ENCODE measurements at regions not wholly inside any gene's neighbourhood (a gene's known extent, or its start where the extent isn't known, plus 50 kb on each side); places are given as distances from the start of the nearest gene placed in this dataset.

GRCh38 chr6:92363111-92363510, 1056.2 kb downstream of the EPHA7 start:
- H2AFZ ChIP-seq (ENCODE audit: low read length) = no peak overlapping the region
- intact Hi-C loops (cut with micrococcal nuclease) = no loop called here
- no peaks in the 10 kb centered on the region for H4K20me1 ChIP-seq (ENCODE audit: low read length)
- no peak overlapping the region for H3K27ac ChIP-seq (ENCODE audit: low read length)
- TF ChIP-seq EZH2phosphoT487 (IDR thresholded peaks at IDR 0.05; ENCODE audit: borderline replicate concordance, low read length) = no peak
- no peak for TF ChIP-seq EZH2 (IDR thresholded peaks at IDR 0.05; ENCODE audit: low read length, unreplicated experiment)
- TF ChIP-seq, protein P1, sequence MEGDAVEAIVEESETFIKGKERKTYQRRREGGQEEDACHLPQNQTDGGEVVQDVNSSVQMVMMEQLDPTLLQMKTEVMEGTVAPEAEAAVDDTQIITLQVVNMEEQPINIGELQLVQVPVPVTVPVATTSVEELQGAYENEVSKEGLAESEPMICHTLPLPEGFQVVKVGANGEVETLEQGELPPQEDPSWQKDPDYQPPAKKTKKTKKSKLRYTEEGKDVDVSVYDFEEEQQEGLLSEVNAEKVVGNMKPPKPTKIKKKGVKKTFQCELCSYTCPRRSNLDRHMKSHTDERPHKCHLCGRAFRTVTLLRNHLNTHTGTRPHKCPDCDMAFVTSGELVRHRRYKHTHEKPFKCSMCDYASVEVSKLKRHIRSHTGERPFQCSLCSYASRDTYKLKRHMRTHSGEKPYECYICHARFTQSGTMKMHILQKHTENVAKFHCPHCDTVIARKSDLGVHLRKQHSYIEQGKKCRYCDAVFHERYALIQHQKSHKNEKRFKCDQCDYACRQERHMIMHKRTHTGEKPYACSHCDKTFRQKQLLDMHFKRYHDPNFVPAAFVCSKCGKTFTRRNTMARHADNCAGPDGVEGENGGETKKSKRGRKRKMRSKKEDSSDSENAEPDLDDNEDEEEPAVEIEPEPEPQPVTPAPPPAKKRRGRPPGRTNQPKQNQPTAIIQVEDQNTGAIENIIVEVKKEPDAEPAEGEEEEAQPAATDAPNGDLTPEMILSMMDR (conservative IDR thresholded peaks at IDR 0.05; ENCODE audit: low read depth, low read length) = no peak
- no TSS peak for BruUV-seq (replicated peaks)
- no peak overlapping the region for H3K4me2 ChIP-seq (ENCODE audit: low read length)
- no peaks in the 10 kb centered on the region for H3K9me3 ChIP-seq (ENCODE audit: low read length)
- ATAC-seq (no peak), DNase-seq (no peak)
- H3K27me3 ChIP-seq (ENCODE audit: low read length) = no peaks in the 10 kb centered on the region
- H3K4me1 ChIP-seq (ENCODE audit: insufficient read depth, low read length) = no peaks in the 10 kb centered on the region
- no peaks in the 10 kb centered on the region for H3K79me2 ChIP-seq (ENCODE audit: low read length)
- ChIA-PET POLR2A (ENCODE audit: unreplicated experiment) (no interaction called here), CTCF (no interaction called here)
- H3K4me3 ChIP-seq (ENCODE audit: low read length) = no peak overlapping the region
- no peaks in the 10 kb centered on the region for H3K36me3 ChIP-seq (ENCODE audit: low read depth, low read length)
- H3K9me2 ChIP-seq (replicated peaks; ENCODE audit: low read length) = no peaks in the 10 kb centered on the region
- H3F3A ChIP-seq (ENCODE audit: low read length, unreplicated experiment) = no peaks in the 10 kb centered on the region
- H3K9ac ChIP-seq (ENCODE audit: low read length) = no peak overlapping the region

DNA sequence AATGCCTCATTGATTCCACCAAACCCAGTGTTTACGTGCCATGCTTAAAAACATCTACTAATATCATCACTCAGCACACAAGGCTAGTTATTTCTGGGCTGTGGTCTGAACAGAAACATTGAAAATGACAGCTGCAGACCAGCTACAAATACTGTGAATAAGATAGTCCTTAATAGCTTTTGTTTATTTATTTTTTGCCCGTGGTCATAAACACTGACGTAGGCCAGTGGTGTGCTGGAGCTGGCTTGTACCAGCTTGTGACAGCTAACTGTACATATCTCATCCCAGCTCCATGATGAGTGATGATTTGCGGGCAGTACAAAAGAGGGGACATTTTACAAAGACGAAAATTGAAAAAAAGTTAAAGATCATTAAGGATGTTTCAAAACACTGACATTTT, 1057.0 kb downstream of the EPHA7 start:
- Histone ChIP-seq H3K9me2 (replicated peaks; ENCODE audit: low read length) (no peaks in the 10 kb centered on the region), H3F3A (ENCODE audit: low read length, unreplicated experiment) (no peaks in the 10 kb centered on the region), H3K9me3 (ENCODE audit: low read length) (no peaks in the 10 kb centered on the region), H3K4me3 (ENCODE audit: low read length) (no peak overlapping the region), H3K9ac (ENCODE audit: low read length) (no peak overlapping the region), H2AFZ (ENCODE audit: low read length) (no peak overlapping the region), H4K20me1 (ENCODE audit: low read length) (no peaks in the 10 kb centered on the region), H3K27me3 (ENCODE audit: low read length) (no peaks in the 10 kb centered on the region), H3K27ac (ENCODE audit: low read length) (no peak overlapping the region), H3K4me2 (ENCODE audit: low read length) (no peak overlapping the region), H3K79me2 (ENCODE audit: low read length) (no peaks in the 10 kb centered on the region), H3K36me3 (ENCODE audit: low read depth, low read length) (no peaks in the 10 kb centered on the region), H3K4me1 (ENCODE audit: insufficient read depth, low read length) (no peaks in the 10 kb centered on the region)
- BruUV-seq (replicated peaks) = no TSS peak
- POLR2A ChIA-PET (ENCODE audit: unreplicated experiment) = no interaction called here
- intact Hi-C loops (cut with micrococcal nuclease) = no loop called here
- DNase-seq (no peak), ATAC-seq (no peak)
- TF ChIP-seq EZH2phosphoT487 (IDR thresholded peaks at IDR 0.05; ENCODE audit: borderline replicate concordance, low read length) (no peak), EZH2 (IDR thresholded peaks at IDR 0.05; ENCODE audit: low read length, unreplicated experiment) (no peak)
- TF ChIP-seq, protein P1 (conservative IDR thresholded peaks at IDR 0.05; ENCODE audit: low read depth, low read length) = no peak
- CTCF ChIA-PET = no interaction called here

DNA sequence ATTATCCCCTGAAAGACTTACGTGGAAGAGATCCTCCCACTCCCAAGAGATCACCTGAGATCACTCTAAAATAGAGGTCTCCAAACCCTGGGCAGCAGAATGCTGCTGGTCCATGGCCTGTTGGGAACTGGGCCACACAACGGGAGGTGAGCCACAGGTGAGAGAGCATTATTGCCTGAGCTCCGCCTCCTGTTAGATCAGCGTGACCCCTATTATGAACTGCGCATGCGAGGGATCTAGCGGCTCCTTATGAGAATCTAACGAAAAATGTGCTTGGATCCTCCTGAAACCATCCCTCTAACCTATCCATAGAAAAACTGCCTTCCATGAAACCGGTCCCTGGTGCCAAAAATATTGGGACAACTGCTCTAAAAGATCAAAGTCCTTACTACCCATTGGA, 1057.4 kb downstream of the EPHA7 start:
- TF ChIP-seq EZH2phosphoT487 (IDR thresholded peaks at IDR 0.05; ENCODE audit: borderline replicate concordance, low read length) = no peak
- TF ChIP-seq, protein P1 (conservative IDR thresholded peaks at IDR 0.05; ENCODE audit: low read depth, low read length) = no peak
- TF ChIP-seq EZH2 (IDR thresholded peaks at IDR 0.05; ENCODE audit: low read length, unreplicated experiment) = no peak
- ChIA-PET POLR2A (ENCODE audit: unreplicated experiment) (no interaction called here), CTCF (no interaction called here)
- H3K9me3 ChIP-seq (ENCODE audit: low read length) = no peaks in the 10 kb centered on the region
- no peaks in the 10 kb centered on the region for H4K20me1 ChIP-seq (ENCODE audit: low read length)
- H3K79me2 ChIP-seq (ENCODE audit: low read length) = no peaks in the 10 kb centered on the region
- no peaks in the 10 kb centered on the region for H3K9me2 ChIP-seq (replicated peaks; ENCODE audit: low read length)
- H2AFZ ChIP-seq (ENCODE audit: low read length) = no peak overlapping the region
- BruUV-seq (replicated peaks) = no TSS peak
- no peaks in the 10 kb centered on the region for H3K36me3 ChIP-seq (ENCODE audit: low read depth, low read length)
- no peak for DNase-seq
- intact Hi-C loops (cut with micrococcal nuclease) = no loop called here
- no peak overlapping the region for H3K4me2 ChIP-seq (ENCODE audit: low read length)
- no peak overlapping the region for H3K27ac ChIP-seq (ENCODE audit: low read length)
- no peak overlapping the region for H3K4me3 ChIP-seq (ENCODE audit: low read length)
- no peak for ATAC-seq
- no peaks in the 10 kb centered on the region for H3K4me1 ChIP-seq (ENCODE audit: insufficient read depth, low read length)
- H3F3A ChIP-seq (ENCODE audit: low read length, unreplicated experiment) = no peaks in the 10 kb centered on the region
- H3K27me3 ChIP-seq (ENCODE audit: low read length) = no peaks in the 10 kb centered on the region
- H3K9ac ChIP-seq (ENCODE audit: low read length) = no peak overlapping the region

Measured in PC-3 (cell line).